HFF-Myc (cell line): ENCODE measurements at regions not wholly inside any gene's neighbourhood (a gene's known extent, or its start where the extent isn't known, plus 50 kb on each side); places are given as distances from the start of the nearest gene placed in this dataset.

Experiments used
- DNase-seq: peaks from one replicate; pipeline ENCODE4 v3.0.0-alpha.2; 2011; ENCODE audit warnings: low read depth; ENCODE audit errors: extremely low read depth
- H3K4me3 ChIP-seq: replicated peaks from 2 replicates; pipeline ENCODE4 v1.5.1; 2011; ENCODE audit warnings: low read depth, mild to moderate bottlenecking, control low read depth, low read length
- TF ChIP-seq, protein P1 (sequence below): IDR thresholded peaks from 2 replicates; pipeline ENCODE4 v1.5.1; 2012; ENCODE audit warnings: mild to moderate bottlenecking, low read depth, low read length, control low read depth; ENCODE audit errors: missing control alignments

DNA sequence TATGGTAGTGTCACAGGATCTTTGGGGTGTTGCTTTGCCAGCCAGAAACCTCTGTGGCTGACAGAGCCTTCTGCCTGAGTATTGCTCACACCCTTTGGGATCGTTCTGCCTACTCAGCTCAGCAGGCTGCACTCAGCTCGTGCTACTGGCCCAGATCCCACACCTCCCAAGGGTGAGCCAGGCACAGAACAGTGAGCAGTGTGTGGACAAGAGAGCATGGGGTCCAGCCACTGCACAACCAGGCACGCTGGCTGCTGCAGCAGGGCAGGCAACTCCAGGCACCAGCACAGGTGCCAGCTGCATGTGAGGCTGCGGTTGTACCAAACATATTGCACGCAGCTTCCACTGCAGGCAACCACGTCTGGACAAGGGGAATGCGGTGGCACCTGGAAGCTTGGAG lies 84.9 kb downstream of the CYB561 start:
- H3K4me3 ChIP-seq, result no peak overlapping the region
- TF ChIP-seq, protein P1, sequence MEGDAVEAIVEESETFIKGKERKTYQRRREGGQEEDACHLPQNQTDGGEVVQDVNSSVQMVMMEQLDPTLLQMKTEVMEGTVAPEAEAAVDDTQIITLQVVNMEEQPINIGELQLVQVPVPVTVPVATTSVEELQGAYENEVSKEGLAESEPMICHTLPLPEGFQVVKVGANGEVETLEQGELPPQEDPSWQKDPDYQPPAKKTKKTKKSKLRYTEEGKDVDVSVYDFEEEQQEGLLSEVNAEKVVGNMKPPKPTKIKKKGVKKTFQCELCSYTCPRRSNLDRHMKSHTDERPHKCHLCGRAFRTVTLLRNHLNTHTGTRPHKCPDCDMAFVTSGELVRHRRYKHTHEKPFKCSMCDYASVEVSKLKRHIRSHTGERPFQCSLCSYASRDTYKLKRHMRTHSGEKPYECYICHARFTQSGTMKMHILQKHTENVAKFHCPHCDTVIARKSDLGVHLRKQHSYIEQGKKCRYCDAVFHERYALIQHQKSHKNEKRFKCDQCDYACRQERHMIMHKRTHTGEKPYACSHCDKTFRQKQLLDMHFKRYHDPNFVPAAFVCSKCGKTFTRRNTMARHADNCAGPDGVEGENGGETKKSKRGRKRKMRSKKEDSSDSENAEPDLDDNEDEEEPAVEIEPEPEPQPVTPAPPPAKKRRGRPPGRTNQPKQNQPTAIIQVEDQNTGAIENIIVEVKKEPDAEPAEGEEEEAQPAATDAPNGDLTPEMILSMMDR, result no peak
- no peak for DNase-seq

- TF ChIP-seq, protein P1, result no peak
- DNase-seq, result no peak
- no peak overlapping the region for H3K4me3 ChIP-seq
Observed at GRCh38 chr17:63362115-63362514, 84.0 kb downstream of the CYB561 start.

GRCh38 chr17:63364387-63364786 lies 81.7 kb downstream of the CYB561 start:
- TF ChIP-seq, protein P1, result no peak
- H3K4me3 ChIP-seq, result no peak overlapping the region
- no peak for DNase-seq

DNA sequence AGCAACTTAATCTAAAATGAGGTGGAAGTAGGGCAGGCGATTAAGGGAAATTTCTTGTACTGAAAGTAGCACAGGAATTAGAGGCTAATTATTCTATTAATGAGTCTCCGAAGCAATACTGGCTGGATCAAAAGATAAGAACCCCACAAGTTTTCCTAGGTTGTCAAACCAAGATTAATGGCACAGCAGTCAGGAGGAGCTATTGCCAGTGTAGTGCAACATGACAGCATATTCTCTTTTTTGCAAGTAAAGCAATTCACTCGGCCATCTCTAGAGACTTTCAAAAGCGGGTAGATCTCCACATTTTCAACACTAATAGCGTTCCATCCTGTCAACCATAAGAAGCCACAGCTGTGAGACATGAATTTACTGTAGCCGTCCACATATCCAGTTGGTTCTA lies 81.2 kb downstream of the CYB561 start:
- TF ChIP-seq, protein P1, result no peak
- H3K4me3 ChIP-seq, result no peak overlapping the region
- no peak for DNase-seq

GRCh38 chr17:63365366-63366240 lies 80.5 kb downstream of the CYB561 start:
- TF ChIP-seq, protein P1, result no peak
- no peak overlapping the region for H3K4me3 ChIP-seq
- DNase-seq, result no peak

DNA sequence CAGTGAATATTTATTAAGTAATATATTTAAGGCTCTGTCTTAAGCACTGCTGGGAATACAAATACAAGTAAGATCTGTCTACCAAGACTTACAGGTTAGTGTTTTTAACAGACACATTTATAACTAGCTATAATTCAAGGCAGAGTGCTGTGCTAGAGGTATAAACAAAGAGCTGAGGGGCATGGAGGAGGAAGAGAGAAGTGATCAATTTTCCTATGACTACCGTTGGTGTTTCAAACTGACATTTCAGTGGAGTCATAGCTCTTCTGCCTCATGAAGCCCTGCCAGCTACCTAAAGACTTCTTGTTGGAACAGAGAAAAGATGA lies 79.9 kb downstream of the CYB561 start:
- H3K4me3 ChIP-seq, result no peak overlapping the region
- TF ChIP-seq, protein P1, result no peak

DNA sequence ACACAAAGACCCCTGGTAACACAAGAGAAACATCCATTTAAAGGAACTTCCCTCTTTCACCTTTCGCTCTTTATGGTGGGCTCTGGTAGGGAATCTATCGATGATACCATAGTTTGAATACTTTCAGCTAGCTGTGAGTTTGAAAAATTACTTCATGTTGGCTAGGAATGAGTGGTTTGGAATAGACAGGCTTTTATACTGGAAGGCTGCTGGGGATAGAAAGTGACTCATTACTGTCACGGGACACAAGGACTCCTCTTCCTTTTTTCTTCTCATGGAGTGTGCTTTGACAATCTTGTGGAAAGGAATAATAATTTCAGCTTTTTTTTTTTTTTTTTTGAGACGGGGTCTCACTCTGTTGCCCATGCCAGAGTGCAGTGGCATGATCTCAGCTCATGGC lies 76.9 kb downstream of the CYB561 start:
- TF ChIP-seq, protein P1, result no peak
- H3K4me3 ChIP-seq, result no peak overlapping the region
- no peak for DNase-seq

More for the DNA sequence above, 79.9 kb downstream of the CYB561 start:
- no peak for DNase-seq
